ENCODE measurements at regions not wholly inside any gene's neighbourhood (a gene's known extent, or its start where the extent isn't known, plus 50 kb on each side); places are given as distances from the start of the nearest gene placed in this dataset.

- no peaks in the 10 kb centered on the region for H3K27me3 Mint-ChIP-seq
- no peak overlapping the region for H3K27ac ChIP-seq (ENCODE audit: low read depth in 1 of 2, low read length in 2 of 2)
- no peak for DNase-seq
- no peaks in the 10 kb centered on the region for H3K9me3 Mint-ChIP-seq
- no peak overlapping the region for H3K27ac Mint-ChIP-seq
- no peaks in the 10 kb centered on the region for H3K27me3 ChIP-seq (ENCODE audit: control insufficient read depth in 1 of 2, insufficient read depth in 2 of 2, low read length in 2 of 2)
- no peaks in the 10 kb centered on the region for H3K4me1 ChIP-seq (ENCODE audit: insufficient read depth, low read length)
- no peak for ATAC-seq (ENCODE audit: poor library complexity)
- POLR2A ChIA-PET = no interaction called here
- H3K4me3 Mint-ChIP-seq = no peak overlapping the region
- TF ChIP-seq, protein P1, sequence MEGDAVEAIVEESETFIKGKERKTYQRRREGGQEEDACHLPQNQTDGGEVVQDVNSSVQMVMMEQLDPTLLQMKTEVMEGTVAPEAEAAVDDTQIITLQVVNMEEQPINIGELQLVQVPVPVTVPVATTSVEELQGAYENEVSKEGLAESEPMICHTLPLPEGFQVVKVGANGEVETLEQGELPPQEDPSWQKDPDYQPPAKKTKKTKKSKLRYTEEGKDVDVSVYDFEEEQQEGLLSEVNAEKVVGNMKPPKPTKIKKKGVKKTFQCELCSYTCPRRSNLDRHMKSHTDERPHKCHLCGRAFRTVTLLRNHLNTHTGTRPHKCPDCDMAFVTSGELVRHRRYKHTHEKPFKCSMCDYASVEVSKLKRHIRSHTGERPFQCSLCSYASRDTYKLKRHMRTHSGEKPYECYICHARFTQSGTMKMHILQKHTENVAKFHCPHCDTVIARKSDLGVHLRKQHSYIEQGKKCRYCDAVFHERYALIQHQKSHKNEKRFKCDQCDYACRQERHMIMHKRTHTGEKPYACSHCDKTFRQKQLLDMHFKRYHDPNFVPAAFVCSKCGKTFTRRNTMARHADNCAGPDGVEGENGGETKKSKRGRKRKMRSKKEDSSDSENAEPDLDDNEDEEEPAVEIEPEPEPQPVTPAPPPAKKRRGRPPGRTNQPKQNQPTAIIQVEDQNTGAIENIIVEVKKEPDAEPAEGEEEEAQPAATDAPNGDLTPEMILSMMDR (IDR thresholded peaks at IDR 0.05) = no peak
- H3K4me1 Mint-ChIP-seq (ENCODE audit: low read depth) = no peaks in the 10 kb centered on the region
- CTCF ChIA-PET = no interaction called here
- intact Hi-C loops (cut with DNase I, micrococcal nuclease) = no loop called here
- H3K4me3 ChIP-seq (ENCODE audit: low read length) = no peak overlapping the region
- H3K36me3 ChIP-seq (ENCODE audit: insufficient read depth, low read length) = no peaks in the 10 kb centered on the region
- no peaks in the 10 kb centered on the region for H3K9me3 ChIP-seq (ENCODE audit: control insufficient read depth in 1 of 2, insufficient read depth in 1 of 2, low read length in 2 of 2)
- no peaks in the 10 kb centered on the region for H3K36me3 Mint-ChIP-seq (ENCODE audit: low read depth)
Observed at GRCh38 chr13:74434782-74435181, 300.6 kb upstream of the KLF12 start.

GRCh38 chr13:74424455-74424854 is 290.3 kb upstream of the KLF12 start:
- ChIA-PET POLR2A (no interaction called here), CTCF (no interaction called here)
- H3K27ac Mint-ChIP-seq = no peak overlapping the region
- no peak for ATAC-seq (ENCODE audit: poor library complexity)
- intact Hi-C loops (cut with DNase I, micrococcal nuclease) = no loop called here
- no peak for DNase-seq
- H3K4me1 Mint-ChIP-seq (ENCODE audit: low read depth) = no peaks in the 10 kb centered on the region
- Histone ChIP-seq H3K27ac (ENCODE audit: low read depth in 1 of 2, low read length in 2 of 2) (no peak overlapping the region), H3K27me3 (ENCODE audit: control insufficient read depth in 1 of 2, insufficient read depth in 2 of 2, low read length in 2 of 2) (no peaks in the 10 kb centered on the region), H3K4me1 (ENCODE audit: insufficient read depth, low read length) (no peaks in the 10 kb centered on the region), H3K9me3 (ENCODE audit: control insufficient read depth in 1 of 2, insufficient read depth in 1 of 2, low read length in 2 of 2) (peaks cover 0 to 8% of the 10 kb centered on the region in 2 experiments), H3K36me3 (ENCODE audit: insufficient read depth, low read length) (no peaks in the 10 kb centered on the region), H3K4me3 (ENCODE audit: low read length) (no peak overlapping the region)
- no peaks in the 10 kb centered on the region for H3K9me3 Mint-ChIP-seq
- no peaks in the 10 kb centered on the region for H3K27me3 Mint-ChIP-seq
- H3K4me3 Mint-ChIP-seq = no peak overlapping the region
- TF ChIP-seq, protein P1 (IDR thresholded peaks at IDR 0.05) = no peak
- no peaks in the 10 kb centered on the region for H3K36me3 Mint-ChIP-seq (ENCODE audit: low read depth)

DNA sequence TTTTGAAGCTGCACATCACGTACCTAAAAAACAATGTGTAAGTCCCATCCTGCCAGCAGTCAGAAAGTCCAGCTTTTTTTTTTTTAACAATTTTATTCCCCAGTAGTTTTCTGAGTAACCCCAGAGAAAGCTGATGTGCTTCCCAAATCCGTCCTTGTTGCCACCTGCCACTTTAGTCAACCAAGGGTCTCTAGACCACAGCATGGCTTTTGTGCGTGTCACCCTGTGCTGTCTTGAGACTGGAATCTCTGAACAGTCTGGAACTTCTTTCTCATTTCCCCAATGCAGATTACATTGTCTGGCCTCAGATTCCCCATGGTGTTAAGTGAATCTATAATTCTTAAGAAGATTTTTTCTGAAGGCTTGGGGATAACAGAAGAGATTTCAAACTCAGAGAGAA is 289.2 kb upstream of the KLF12 start:
- POLR2A ChIA-PET = interaction anchor here (0.6 kb wide), 1 partner anchor 38 kb away, joined by 4 read pairs; no protein-coding TSS in a partner anchor

More for the DNA sequence above, 289.2 kb upstream of the KLF12 start:
- CTCF ChIA-PET = no interaction called here
- intact Hi-C loops (cut with DNase I, micrococcal nuclease) = no loop called here
- Mint-ChIP-seq H3K4me3 (no peak overlapping the region), H3K36me3 (ENCODE audit: low read depth) (no peaks in the 10 kb centered on the region), H3K27me3 (no peaks in the 10 kb centered on the region), H3K9me3 (no peaks in the 10 kb centered on the region), H3K27ac (no peak overlapping the region), H3K4me1 (ENCODE audit: low read depth) (no peaks in the 10 kb centered on the region)
- H3K27ac ChIP-seq (ENCODE audit: low read depth in 1 of 2, low read length in 2 of 2) = no peak overlapping the region
- ATAC-seq (ENCODE audit: poor library complexity) (no peak), DNase-seq (no peak)
- H3K4me1 ChIP-seq (ENCODE audit: insufficient read depth, low read length) = no peaks in the 10 kb centered on the region
- H3K9me3 ChIP-seq (ENCODE audit: control insufficient read depth in 1 of 2, insufficient read depth in 1 of 2, low read length in 2 of 2) = peaks cover 0 to 8% of the 10 kb centered on the region in 2 experiments
- TF ChIP-seq, protein P1 (IDR thresholded peaks at IDR 0.05) = no peak
- no peaks in the 10 kb centered on the region for H3K36me3 ChIP-seq (ENCODE audit: insufficient read depth, low read length)
- H3K27me3 ChIP-seq (ENCODE audit: control insufficient read depth in 1 of 2, insufficient read depth in 2 of 2, low read length in 2 of 2) = no peaks in the 10 kb centered on the region
- no peak overlapping the region for H3K4me3 ChIP-seq (ENCODE audit: low read length)
